Retinal pigment epithelial cell (primary cell): ENCODE measurements at regions not wholly inside any gene's neighbourhood (a gene's known extent, or its start where the extent isn't known, plus 50 kb on each side); places are given as distances from the start of the nearest gene placed in this dataset.

ENCODE experiments used
- DNase-seq: peaks from one replicate; pipeline ENCODE4 v3.0.0-alpha.2; 2010; ENCODE audit warnings: low read depth
- H3K4me3 ChIP-seq: 2 replicates; pipeline ENCODE4 v1.5.1; 2011; ENCODE audit warnings: mild to moderate bottlenecking, low read length, control low read depth, moderate library complexity
- TF ChIP-seq, protein P1 (sequence below): conservative IDR thresholded peaks from 2 replicates; pipeline ENCODE4 v1.5.1; 2011; ENCODE audit warnings: low read depth, low read length, control low read depth, inconsistent platforms

DNA sequence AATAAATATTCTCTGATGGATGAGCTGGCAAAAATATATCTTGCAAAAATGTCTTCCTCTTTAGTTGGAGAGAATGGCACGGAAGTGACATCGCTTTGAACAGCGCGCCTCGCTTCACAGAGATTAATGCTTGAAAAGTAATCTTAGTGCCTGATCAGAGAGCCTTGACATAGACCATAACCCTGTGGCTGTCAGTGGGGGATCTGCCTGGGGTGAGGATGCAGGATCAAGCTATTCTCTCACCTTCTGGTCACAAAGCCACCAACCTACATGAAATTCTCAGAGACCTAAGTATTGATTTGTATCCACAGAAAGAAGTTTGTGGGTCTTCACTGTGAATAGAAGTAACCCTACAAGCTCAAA, 492.6 kb downstream of the LMO4 start:
- TF ChIP-seq, protein P1, sequence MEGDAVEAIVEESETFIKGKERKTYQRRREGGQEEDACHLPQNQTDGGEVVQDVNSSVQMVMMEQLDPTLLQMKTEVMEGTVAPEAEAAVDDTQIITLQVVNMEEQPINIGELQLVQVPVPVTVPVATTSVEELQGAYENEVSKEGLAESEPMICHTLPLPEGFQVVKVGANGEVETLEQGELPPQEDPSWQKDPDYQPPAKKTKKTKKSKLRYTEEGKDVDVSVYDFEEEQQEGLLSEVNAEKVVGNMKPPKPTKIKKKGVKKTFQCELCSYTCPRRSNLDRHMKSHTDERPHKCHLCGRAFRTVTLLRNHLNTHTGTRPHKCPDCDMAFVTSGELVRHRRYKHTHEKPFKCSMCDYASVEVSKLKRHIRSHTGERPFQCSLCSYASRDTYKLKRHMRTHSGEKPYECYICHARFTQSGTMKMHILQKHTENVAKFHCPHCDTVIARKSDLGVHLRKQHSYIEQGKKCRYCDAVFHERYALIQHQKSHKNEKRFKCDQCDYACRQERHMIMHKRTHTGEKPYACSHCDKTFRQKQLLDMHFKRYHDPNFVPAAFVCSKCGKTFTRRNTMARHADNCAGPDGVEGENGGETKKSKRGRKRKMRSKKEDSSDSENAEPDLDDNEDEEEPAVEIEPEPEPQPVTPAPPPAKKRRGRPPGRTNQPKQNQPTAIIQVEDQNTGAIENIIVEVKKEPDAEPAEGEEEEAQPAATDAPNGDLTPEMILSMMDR, result no peak
- no peak overlapping the region for H3K4me3 ChIP-seq

DNA sequence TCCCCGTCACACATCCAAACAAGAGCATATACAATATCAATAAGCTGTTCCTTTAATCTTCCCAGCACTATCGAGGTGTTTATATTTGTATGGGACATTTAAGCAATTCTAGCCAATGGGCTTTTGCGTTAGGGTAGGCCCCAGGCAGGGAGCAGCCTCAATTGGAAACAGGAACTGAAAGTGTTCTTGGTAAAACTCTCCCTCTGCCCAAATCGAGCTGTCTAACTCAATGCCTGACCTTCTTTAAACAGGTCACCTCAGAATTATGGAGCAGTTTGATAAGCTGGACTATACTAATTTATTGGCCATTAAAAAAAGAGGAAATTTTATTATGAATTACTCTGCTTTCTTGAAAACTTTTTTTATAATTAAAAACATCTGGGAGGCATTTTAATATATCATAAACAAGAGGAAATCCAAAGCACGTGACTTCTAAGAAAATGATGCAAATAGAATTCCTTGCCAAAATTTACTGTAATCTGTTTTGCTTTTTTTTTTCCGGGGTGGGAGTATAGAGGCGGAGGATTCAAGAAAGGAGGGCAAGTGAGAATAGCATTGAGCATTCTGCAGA, 498.1 kb downstream of the LMO4 start:
- no peak overlapping the region for H3K4me3 ChIP-seq
- no peak for DNase-seq
- TF ChIP-seq, protein P1, result no peak

More for the DNA sequence above, 492.6 kb downstream of the LMO4 start:
- DNase-seq, result no peak

DNA sequence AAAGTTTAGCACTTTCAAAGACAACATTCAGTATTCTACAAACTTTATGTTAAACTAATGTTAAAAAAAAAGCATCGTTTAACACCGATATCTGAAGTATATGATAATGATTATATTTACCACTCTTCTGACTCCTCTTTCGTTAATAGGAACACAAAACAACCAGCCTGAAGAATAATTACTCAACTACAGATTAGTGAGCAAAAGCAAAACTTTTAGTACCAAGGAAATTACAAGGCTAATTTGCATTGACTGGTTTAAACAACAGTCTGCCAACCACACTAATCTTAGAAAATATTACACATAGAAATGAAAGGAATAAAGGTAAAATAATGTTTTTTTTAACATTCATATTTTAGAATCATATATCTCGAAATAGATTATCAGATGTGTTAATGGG, 500.7 kb downstream of the LMO4 start:
- DNase-seq, result no peak
- TF ChIP-seq, protein P1, result no peak
- H3K4me3 ChIP-seq, result no peak overlapping the region

DNA sequence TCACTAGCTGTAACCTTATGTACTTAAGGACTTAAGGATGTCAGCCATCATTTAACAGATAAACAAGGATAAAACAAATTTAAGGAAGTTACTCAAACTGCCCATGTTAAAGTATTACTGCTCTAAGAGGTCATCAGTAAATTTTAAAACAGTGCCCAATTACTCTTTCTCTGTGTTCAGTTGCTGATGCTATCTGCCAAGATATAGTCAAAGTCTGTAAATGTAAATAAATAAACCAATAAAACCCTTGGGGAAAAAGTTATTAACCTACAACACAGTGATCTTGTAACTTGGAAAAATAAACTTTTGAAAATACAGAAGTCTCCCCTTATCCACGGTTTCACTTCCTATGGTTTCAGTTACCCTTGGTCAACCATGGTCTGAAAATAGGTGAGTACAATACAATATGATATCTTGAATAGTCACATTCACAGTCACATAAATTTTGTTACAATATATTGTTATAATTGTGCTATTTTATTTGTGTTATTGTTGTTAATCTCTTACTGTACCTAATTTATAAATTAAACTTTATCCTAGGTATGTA, 501.8 kb downstream of the LMO4 start:
- TF ChIP-seq, protein P1, result no peak
- DNase-seq, result no peak

DNA sequence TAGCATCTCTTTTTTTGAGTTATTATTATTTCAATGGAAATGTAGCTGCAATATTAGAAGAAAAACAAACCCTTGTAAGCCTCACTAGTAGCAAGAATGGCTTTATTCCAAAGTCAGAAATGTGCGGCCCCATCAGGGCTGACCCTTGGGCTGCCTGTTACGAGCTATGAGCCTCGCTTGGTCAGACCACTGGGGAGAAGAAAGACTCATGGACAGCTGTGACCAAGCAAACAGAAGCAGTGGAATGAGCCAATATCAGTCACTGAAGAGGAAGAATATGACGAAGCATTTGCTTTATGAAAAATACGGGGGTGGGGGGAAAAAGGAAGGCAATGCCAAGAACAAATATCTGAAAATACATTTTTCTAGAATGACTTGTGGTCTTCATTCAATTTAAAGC, 504.5 kb downstream of the LMO4 start:
- no peak for DNase-seq
- TF ChIP-seq, protein P1, result no peak
- H3K4me3 ChIP-seq, result no peak overlapping the region

More for the DNA sequence above, 501.8 kb downstream of the LMO4 start:
- H3K4me3 ChIP-seq, result no peak overlapping the region

DNA sequence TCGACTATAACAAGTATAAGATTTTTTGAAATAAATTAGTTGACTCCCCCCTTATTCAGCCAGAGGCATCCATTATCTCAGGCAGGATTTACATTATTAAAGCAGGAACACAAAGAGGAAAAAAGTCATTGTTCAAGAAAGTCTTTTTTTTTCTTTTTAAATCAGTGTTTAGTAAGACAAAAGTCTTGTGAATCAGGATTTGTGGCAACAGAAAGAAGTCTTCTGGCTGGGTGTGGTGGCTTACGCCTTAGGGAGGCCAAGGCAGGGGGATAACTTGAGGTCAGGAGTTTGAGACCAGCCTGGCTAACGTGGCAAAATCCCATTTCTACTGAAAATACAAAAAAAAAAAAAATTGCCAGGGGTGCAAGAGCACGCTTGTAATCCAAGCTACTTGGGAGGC, 505.5 kb downstream of the LMO4 start:
- TF ChIP-seq, protein P1, result no peak
- H3K4me3 ChIP-seq, result no peak overlapping the region
- no peak for DNase-seq

DNA sequence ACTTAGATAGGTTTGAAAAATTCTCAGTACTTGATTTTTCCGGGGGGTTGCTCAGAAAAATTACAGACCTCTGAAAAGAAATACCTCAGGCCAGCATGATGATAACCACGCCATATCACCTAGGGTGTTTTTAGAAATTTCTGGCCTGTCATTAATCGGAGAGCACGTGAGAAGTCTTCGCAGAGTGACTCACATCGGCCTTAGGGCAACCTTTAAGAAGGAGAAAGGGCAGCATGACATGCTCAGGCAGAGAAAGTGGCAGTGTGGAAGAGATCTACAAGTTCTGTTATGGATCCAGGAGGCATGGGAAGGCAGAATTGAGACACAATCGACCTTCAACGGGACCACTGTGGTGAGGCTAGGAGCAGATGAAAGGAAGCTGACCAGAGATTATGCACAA, 506.3 kb downstream of the LMO4 start:
- TF ChIP-seq, protein P1, result no peak
- DNase-seq, result no peak
- no peak overlapping the region for H3K4me3 ChIP-seq
